ENCODE measurements at regions not wholly inside any gene's neighbourhood (a gene's known extent, or its start where the extent isn't known, plus 50 kb on each side); places are given as distances from the start of the nearest gene placed in this dataset.
A peak's percentile ranks its signal among the peaks of the same experiment; 100 is the strongest.

GRCh38 chr3:150081084-150081483, 110.4 kb upstream of the PFN2 start:
- H3K27ac Mint-ChIP-seq (ENCODE audit: unreplicated experiment): no peak overlapping the region
- no peak for TF ChIP-seq CTCF (IDR thresholded peaks at IDR 0.05; ENCODE audit: partially characterized antibody, unreplicated experiment)

GRCh38 chr3:150080058-150080730, 109.5 kb upstream of the PFN2 start:
- peaks cover 5% of the 10 kb centered on the region for H3K36me3 Mint-ChIP-seq (ENCODE audit: unreplicated experiment)
- peaks cover 2% of the 10 kb centered on the region for H3K27me3 Mint-ChIP-seq (ENCODE audit: unreplicated experiment)
- no peak overlapping the region for H3K27ac Mint-ChIP-seq (ENCODE audit: unreplicated experiment)
- H3K4me1 Mint-ChIP-seq (ENCODE audit: low read depth, unreplicated experiment): peaks cover 19% of the 10 kb centered on the region
- H3K9me3 Mint-ChIP-seq (ENCODE audit: unreplicated experiment): peaks cover 9% of the 10 kb centered on the region
- TF ChIP-seq CTCF (IDR thresholded peaks at IDR 0.05; ENCODE audit: partially characterized antibody, unreplicated experiment): no peak
- H3K4me3 Mint-ChIP-seq (ENCODE audit: unreplicated experiment): peak overlapping the region; percentile 5
- no peak for DNase-seq

More at GRCh38 chr3:150081084-150081483, 110.4 kb upstream of the PFN2 start:
- H3K9me3 Mint-ChIP-seq (ENCODE audit: unreplicated experiment): peaks cover 9% of the 10 kb centered on the region
- H3K36me3 Mint-ChIP-seq (ENCODE audit: unreplicated experiment): peaks cover 4% of the 10 kb centered on the region
- H3K4me3 Mint-ChIP-seq (ENCODE audit: unreplicated experiment): no peak overlapping the region
- no peak for DNase-seq
- H3K27me3 Mint-ChIP-seq (ENCODE audit: unreplicated experiment): peaks cover 2% of the 10 kb centered on the region
- peaks cover 19% of the 10 kb centered on the region for H3K4me1 Mint-ChIP-seq (ENCODE audit: low read depth, unreplicated experiment)

DNA sequence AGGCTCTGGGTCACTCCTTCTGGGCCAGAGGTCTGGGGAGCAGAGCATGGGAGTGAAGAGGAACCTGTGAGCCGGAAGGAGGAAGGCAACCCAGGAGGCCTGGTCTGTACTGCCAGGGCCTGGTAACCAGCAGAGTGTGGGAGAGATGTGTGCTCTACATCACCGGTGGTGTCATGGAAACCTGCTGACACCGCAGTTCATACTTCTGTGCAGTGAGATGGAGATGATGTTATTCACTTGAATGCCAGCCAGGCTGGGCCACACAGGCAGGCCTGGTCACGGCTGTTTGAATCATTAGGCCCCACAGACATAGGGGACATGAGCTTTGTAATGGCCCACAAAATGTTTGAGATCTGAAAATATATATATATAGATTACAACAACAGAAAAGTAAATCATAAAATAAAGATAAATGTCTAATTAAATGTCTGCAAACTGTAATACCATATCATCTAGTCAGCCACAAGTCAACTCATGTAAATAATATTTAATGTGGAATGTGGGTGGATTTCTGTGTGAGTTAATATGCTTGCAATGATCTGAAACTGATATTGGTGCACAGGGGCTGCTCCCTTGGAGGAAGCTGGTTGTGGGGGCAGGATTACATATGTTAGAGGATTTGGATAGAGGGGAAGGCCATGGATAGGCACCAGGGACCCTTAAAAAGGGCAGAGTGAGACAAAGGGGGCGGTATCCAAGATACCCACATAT, 108.5 kb upstream of the PFN2 start:
- H3K27me3 Mint-ChIP-seq (ENCODE audit: unreplicated experiment): no peaks in the 10 kb centered on the region
- no peak for TF ChIP-seq CTCF (IDR thresholded peaks at IDR 0.05; ENCODE audit: partially characterized antibody, unreplicated experiment)
- H3K36me3 Mint-ChIP-seq (ENCODE audit: unreplicated experiment): peaks cover 5% of the 10 kb centered on the region
- H3K9me3 Mint-ChIP-seq (ENCODE audit: unreplicated experiment): peaks cover 9% of the 10 kb centered on the region
- DNase-seq: no peak
- H3K4me3 Mint-ChIP-seq (ENCODE audit: unreplicated experiment): no peak overlapping the region
- H3K27ac Mint-ChIP-seq (ENCODE audit: unreplicated experiment): no peak overlapping the region
- peaks cover 19% of the 10 kb centered on the region for H3K4me1 Mint-ChIP-seq (ENCODE audit: low read depth, unreplicated experiment)

- peaks cover 5% of the 10 kb centered on the region for H3K36me3 Mint-ChIP-seq (ENCODE audit: unreplicated experiment)
- peaks cover 8% of the 10 kb centered on the region for H3K9me3 Mint-ChIP-seq (ENCODE audit: unreplicated experiment)
- no peak overlapping the region for H3K27ac Mint-ChIP-seq (ENCODE audit: unreplicated experiment)
- no peaks in the 10 kb centered on the region for H3K27me3 Mint-ChIP-seq (ENCODE audit: unreplicated experiment)
- DNase-seq: no peak
- no peak for TF ChIP-seq CTCF (IDR thresholded peaks at IDR 0.05; ENCODE audit: partially characterized antibody, unreplicated experiment)
- H3K4me3 Mint-ChIP-seq (ENCODE audit: unreplicated experiment): no peak overlapping the region
- peaks cover 13% of the 10 kb centered on the region for H3K4me1 Mint-ChIP-seq (ENCODE audit: low read depth, unreplicated experiment)
Measured at GRCh38 chr3:150077581-150078247, 107.0 kb upstream of the PFN2 start.
